H9 (cell line): ENCODE measurements at regions not wholly inside any gene's neighbourhood (a gene's known extent, or its start where the extent isn't known, plus 50 kb on each side); places are given as distances from the start of the nearest gene placed in this dataset.

Experiments used
- DNase-seq: peaks from one replicate; pipeline ENCODE4 v3.0.0-alpha.2; 2017
- H2AFZ ChIP-seq: one replicate; pipeline ENCODE4 v1.6.1; 2013; ENCODE audit warnings: mild to moderate bottlenecking, low read length, control low read depth, moderate library complexity
- H2AK5ac ChIP-seq: 2 replicates; pipeline ENCODE4 v1.6.1; 2013; ENCODE audit warnings: low read length, control low read depth, mixed read lengths; ENCODE audit not compliant: insufficient read length
- H2BK120ac ChIP-seq: one replicate; pipeline ENCODE4 v1.6.1; 2013; ENCODE audit warnings: low read depth, mild to moderate bottlenecking, low read length, control low read depth, inconsistent platforms; ENCODE audit not compliant: poor library complexity, severe bottlenecking
- H2BK12ac ChIP-seq: 2 replicates; pipeline ENCODE4 v1.6.1; 2013; ENCODE audit warnings: low read length, control low read depth, mixed read lengths, low read depth; ENCODE audit not compliant: insufficient read length
- H2BK15ac ChIP-seq: 2 replicates; pipeline ENCODE4 v1.6.1; 2013; ENCODE audit warnings: low read depth, low read length, control low read depth
- H2BK20ac ChIP-seq: one replicate; pipeline ENCODE4 v1.6.1; 2013; ENCODE audit warnings: low read depth, mild to moderate bottlenecking, low read length, control low read depth, inconsistent platforms; ENCODE audit not compliant: poor library complexity, severe bottlenecking
- H2BK5ac ChIP-seq: 2 replicates; pipeline ENCODE4 v1.6.1; 2013; ENCODE audit warnings: low read length, control low read depth, mixed read lengths; ENCODE audit not compliant: insufficient read length
- H3K14ac ChIP-seq: 2 replicates; pipeline ENCODE4 v1.6.1; 2013; ENCODE audit warnings: low read length, control low read depth; ENCODE audit not compliant: insufficient read depth
- H3K18ac ChIP-seq: 2 replicates; pipeline ENCODE4 v1.6.1; 2013; ENCODE audit warnings: low read depth, mild to moderate bottlenecking, mixed read lengths, low read length, control low read depth; ENCODE audit not compliant: insufficient read length
- H3K23ac ChIP-seq: 2 replicates; pipeline ENCODE4 v1.6.1; 2013; ENCODE audit warnings: low read length, control low read depth, mixed read lengths, low read depth; ENCODE audit not compliant: insufficient read length
- H3K23me2 ChIP-seq: 2 replicates; pipeline ENCODE4 v1.6.1; 2013; ENCODE audit warnings: low read depth, mild to moderate bottlenecking, mixed read lengths, low read length, control low read depth; ENCODE audit not compliant: insufficient read length, poor library complexity, severe bottlenecking
- H3K27ac ChIP-seq: 2 replicates; pipeline ENCODE4 v1.5.1; 2013; ENCODE audit warnings: low read length, control low read depth, mixed read lengths, low read depth; ENCODE audit not compliant: insufficient read length
- H3K27me3 ChIP-seq: 2 replicates; pipeline ENCODE4 v1.6.1; 2013; ENCODE audit warnings: low read length, control low read depth, inconsistent platforms; ENCODE audit not compliant: insufficient read depth
- H3K4ac ChIP-seq: 2 replicates; pipeline ENCODE4 v1.6.1; 2013; ENCODE audit warnings: low read depth, mild to moderate bottlenecking, control low read depth, inconsistent platforms, low read length, moderate library complexity
- H3K4me1 ChIP-seq: 2 replicates; pipeline ENCODE4 v1.6.1; 2013; ENCODE audit warnings: low read length, control low read depth, inconsistent platforms; ENCODE audit not compliant: insufficient read depth
- H3K4me2 ChIP-seq: 2 replicates; pipeline ENCODE4 v1.6.1; 2013; ENCODE audit warnings: low read length, control low read depth, mixed read lengths; ENCODE audit not compliant: insufficient read length, insufficient read depth
- H3K56ac ChIP-seq: 2 replicates; pipeline ENCODE4 v1.6.1; 2013; ENCODE audit warnings: low read depth, mild to moderate bottlenecking, mixed read lengths, low read length, control low read depth; ENCODE audit not compliant: insufficient read length
- H3K79me1 ChIP-seq: 2 replicates; pipeline ENCODE4 v1.6.1; 2013; ENCODE audit warnings: low read depth, mild to moderate bottlenecking, moderate library complexity, low read length, control low read depth, inconsistent platforms; ENCODE audit not compliant: insufficient read depth, poor library complexity, severe bottlenecking
- H3K79me2 ChIP-seq: 2 replicates; pipeline ENCODE4 v1.6.1; 2013; ENCODE audit warnings: low read length, control low read depth, inconsistent platforms; ENCODE audit not compliant: insufficient read depth
- H3K9ac ChIP-seq: 2 replicates; pipeline ENCODE4 v1.6.1; 2013; ENCODE audit warnings: low read length, control low read depth, mixed read lengths; ENCODE audit not compliant: insufficient read length; ENCODE audit errors: extremely low read depth
- H3K9me3 ChIP-seq: one replicate; pipeline ENCODE4 v1.6.1; 2013; ENCODE audit warnings: low read depth, low read length, inconsistent platforms; ENCODE audit not compliant: control insufficient read depth
- H3T11ph ChIP-seq: one replicate; pipeline ENCODE4 v1.6.1; 2013; ENCODE audit warnings: mild to moderate bottlenecking, low read length, control low read depth, inconsistent platforms
- H4K20me1 ChIP-seq: one replicate; pipeline ENCODE4 v1.6.1; 2013; ENCODE audit not compliant: control insufficient read depth, insufficient read length, insufficient read depth
- H4K5ac ChIP-seq: 2 replicates; pipeline ENCODE4 v1.6.1; 2013; ENCODE audit warnings: low read depth, mild to moderate bottlenecking, mixed read lengths, low read length, control low read depth; ENCODE audit not compliant: insufficient read length
- H4K8ac ChIP-seq: replicated peaks from 2 replicates; pipeline ENCODE4 v1.6.1; 2013; ENCODE audit warnings: low read length, control low read depth, mixed read lengths, low read depth; ENCODE audit not compliant: insufficient read length
- H4K91ac ChIP-seq: 2 replicates; pipeline ENCODE4 v1.6.1; 2013; ENCODE audit warnings: low read depth, mild to moderate bottlenecking, moderate library complexity, mixed read lengths, low read length, control low read depth; ENCODE audit not compliant: insufficient read length
- H3K27ac Mint-ChIP-seq, 3 experiments: 2 replicates in 2 of 3; 3 replicates in 1 of 3; pipeline ENCODE4 v1.8.0; 2020 to 2021; ENCODE audit warnings: mixed read lengths in 3 of 3, mild to moderate bottlenecking in 1 of 3, moderate library complexity in 1 of 3
- H3K27me3 Mint-ChIP-seq: 2 replicates; pipeline ENCODE4 v1.8.0; 2021; ENCODE audit warnings: low read depth, mild to moderate bottlenecking, moderate library complexity, mixed read lengths
- H3K36me3 Mint-ChIP-seq, 3 experiments: 2 replicates in 2 of 3; 3 replicates in 1 of 3; pipeline ENCODE4 v1.8.0; 2020 to 2021; ENCODE audit warnings: low read depth in 3 of 3, mixed read lengths in 3 of 3; ENCODE audit not compliant: insufficient read depth in 1 of 3
- H3K4me1 Mint-ChIP-seq, 2 experiments: 2 replicates each; pipeline ENCODE4 v1.8.0; 2020; ENCODE audit warnings: mixed read lengths in 2 of 2
- H3K4me3 Mint-ChIP-seq, 2 experiments: 2 replicates in 1 of 2; 3 replicates in 1 of 2; pipeline ENCODE4 v1.8.0; 2020 to 2021; ENCODE audit warnings: mild to moderate bottlenecking in 2 of 2, mixed read lengths in 2 of 2, moderate library complexity in 1 of 2
- H3K9me3 Mint-ChIP-seq, 2 experiments: 2 replicates in 1 of 2; 3 replicates in 1 of 2; pipeline ENCODE4 v1.8.0; 2020; ENCODE audit warnings: mild to moderate bottlenecking in 2 of 2, mixed read lengths in 2 of 2, moderate library complexity in 1 of 2
- CTCF ChIP-seq: fragments of 200-600 bp; sonication (generic); conservative IDR thresholded peaks from 3 replicates; pipeline ENCODE4 v1.8.0; 2021; ENCODE audit warnings: antibody characterized with exemption, mild to moderate bottlenecking

- Histone ChIP-seq H3K79me2 (no peaks in the 10 kb centered on the region), H2BK120ac (no peak overlapping the region), H3K79me1 (no peaks in the 10 kb centered on the region), H2AK5ac (no peak overlapping the region), H3K27me3 (no peaks in the 10 kb centered on the region), H3K9me3 (peaks cover 8% of the 10 kb centered on the region), H2BK20ac (no peak overlapping the region), H2BK5ac (no peak overlapping the region), H4K20me1 (no peaks in the 10 kb centered on the region), H3K14ac (no peak overlapping the region), H3K23me2 (no peaks in the 10 kb centered on the region), H3K23ac (no peak overlapping the region), H3K56ac (no peak overlapping the region), H3K4me1 (no peaks in the 10 kb centered on the region), H3K4me2 (no peak overlapping the region), H3T11ph (no peak overlapping the region), H4K8ac (no peak overlapping the region), H4K5ac (no peak overlapping the region), H3K9ac (no peak overlapping the region), H3K18ac (no peak overlapping the region), H2AFZ (no peak overlapping the region), H3K4ac (no peak overlapping the region), H2BK12ac (no peak overlapping the region), H4K91ac (no peak overlapping the region), H2BK15ac (no peak overlapping the region), H3K27ac (no peak overlapping the region)
- Mint-ChIP-seq H3K4me3 (no peak overlapping the region), H3K36me3 (peaks cover under 1 to 23% (median 9%) of the 10 kb centered on the region in 3 experiments), H3K27ac (no peak overlapping the region), H3K27me3 (no peaks in the 10 kb centered on the region), H3K4me1 (no peaks in the 10 kb centered on the region), H3K9me3 (peaks cover 26% of the 10 kb centered on the region in 2 experiments)
- no peak for DNase-seq
- TF ChIP-seq CTCF, result no peak
Measured at GRCh38 chr5:114935490-114935889, 234.2 kb downstream of the TRIM36 start.
